D721Med (cell line): ENCODE measurements at regions not wholly inside any gene's neighbourhood (a gene's known extent, or its start where the extent isn't known, plus 50 kb on each side); places are given as distances from the start of the nearest gene placed in this dataset.

Experiments
- DNase-seq: peaks from one replicate; pipeline ENCODE4 v3.0.0; 2011; ENCODE audit warnings: low spot score; ENCODE audit not compliant: insufficient read length
- FAIRE-seq: peaks from 2 replicates; lab custom pipeline; 2011; peaks lifted over from hg19 to GRCh38; lab: Jason Lieb, UNC
- TF ChIP-seq, protein P1 (sequence below): IDR thresholded peaks from 2 replicates; pipeline ENCODE4 v1.5.1; 2012; ENCODE audit warnings: mild to moderate bottlenecking, control low read depth; ENCODE audit not compliant: insufficient read depth; ENCODE audit errors: missing control alignments

DNA sequence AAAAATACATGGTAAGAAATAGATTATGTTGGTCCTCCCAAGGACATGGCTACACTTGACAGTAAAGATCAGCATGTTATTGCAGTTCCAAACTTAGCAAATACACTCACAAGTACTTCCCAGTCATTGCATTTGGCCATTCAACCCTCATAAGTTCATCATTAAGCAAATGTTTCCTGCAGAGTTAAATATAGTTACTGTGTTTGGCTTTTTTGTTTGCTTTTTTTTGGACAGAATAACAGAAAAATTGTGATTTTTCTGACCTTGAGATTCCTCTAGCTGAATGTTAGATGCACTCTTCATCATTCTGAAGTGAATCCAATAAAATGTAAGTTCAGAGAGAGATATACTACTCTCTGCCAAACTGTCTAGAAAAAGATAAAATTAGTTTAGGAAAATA lies 295.3 kb downstream of the GPD2 start:
- no peak for DNase-seq
- no peak for FAIRE-seq
- TF ChIP-seq, protein P1, sequence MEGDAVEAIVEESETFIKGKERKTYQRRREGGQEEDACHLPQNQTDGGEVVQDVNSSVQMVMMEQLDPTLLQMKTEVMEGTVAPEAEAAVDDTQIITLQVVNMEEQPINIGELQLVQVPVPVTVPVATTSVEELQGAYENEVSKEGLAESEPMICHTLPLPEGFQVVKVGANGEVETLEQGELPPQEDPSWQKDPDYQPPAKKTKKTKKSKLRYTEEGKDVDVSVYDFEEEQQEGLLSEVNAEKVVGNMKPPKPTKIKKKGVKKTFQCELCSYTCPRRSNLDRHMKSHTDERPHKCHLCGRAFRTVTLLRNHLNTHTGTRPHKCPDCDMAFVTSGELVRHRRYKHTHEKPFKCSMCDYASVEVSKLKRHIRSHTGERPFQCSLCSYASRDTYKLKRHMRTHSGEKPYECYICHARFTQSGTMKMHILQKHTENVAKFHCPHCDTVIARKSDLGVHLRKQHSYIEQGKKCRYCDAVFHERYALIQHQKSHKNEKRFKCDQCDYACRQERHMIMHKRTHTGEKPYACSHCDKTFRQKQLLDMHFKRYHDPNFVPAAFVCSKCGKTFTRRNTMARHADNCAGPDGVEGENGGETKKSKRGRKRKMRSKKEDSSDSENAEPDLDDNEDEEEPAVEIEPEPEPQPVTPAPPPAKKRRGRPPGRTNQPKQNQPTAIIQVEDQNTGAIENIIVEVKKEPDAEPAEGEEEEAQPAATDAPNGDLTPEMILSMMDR = no peak

DNA sequence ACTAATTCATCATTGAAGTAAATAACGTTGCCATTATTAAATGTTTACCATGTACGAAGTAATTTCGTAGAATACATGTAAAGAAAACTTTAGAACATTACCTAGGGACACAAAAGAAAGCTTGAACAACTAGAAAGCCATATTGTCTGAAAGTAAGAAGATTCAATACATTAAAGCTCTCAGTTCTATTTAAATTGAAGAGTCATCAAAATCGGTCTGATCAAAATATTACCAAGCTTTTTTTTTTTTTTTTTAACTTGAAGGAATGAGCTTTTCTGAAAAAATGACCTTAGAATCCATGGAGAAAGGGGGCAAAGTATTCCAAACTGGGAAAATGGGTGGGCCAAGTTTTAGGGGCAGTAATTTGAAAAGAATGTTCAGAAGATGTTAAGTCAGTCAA lies 300.8 kb downstream of the GPD2 start:
- TF ChIP-seq, protein P1 = no peak
- no peak for FAIRE-seq
- no peak for DNase-seq

DNA sequence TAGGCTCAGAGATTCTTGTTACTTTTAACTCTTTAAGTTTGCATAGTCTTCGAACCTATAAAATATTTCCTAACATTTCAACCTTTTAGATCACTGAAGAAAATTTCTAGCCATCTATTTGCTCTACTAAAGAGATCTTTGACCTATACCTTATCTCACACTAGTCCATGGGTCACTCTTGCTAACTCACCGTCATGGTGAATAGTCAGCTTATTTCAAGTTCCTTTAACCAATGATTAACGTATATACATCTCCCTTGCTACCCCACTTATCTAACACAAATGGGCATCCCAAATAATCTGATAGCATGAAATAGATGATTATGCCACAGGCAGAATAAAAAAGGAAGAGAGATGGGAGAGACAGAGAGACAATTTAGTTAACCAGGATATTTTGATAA lies 303.1 kb downstream of the GPD2 start:
- TF ChIP-seq, protein P1 = no peak
- no peak for DNase-seq
- no peak for FAIRE-seq

DNA sequence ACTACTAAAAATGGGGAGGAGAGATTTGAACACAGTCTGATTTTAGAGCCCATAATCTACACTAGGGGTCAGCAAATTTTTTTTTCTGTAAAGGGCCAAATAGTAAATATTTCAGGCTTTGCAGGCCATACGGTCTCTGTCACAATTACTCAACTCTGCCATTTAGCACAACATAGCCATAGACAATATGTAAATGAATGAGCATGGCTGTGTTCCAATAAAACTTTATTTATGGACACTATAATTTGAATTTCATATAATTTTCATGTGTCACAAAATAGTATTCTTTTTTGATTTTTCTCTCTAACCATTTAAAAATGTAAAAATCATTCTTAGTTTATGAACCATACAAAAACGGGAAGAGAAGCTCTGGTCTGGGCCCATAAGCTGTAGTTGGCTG lies 309.4 kb downstream of the GPD2 start:
- no peak for FAIRE-seq
- TF ChIP-seq, protein P1 = no peak
- no peak for DNase-seq

DNA sequence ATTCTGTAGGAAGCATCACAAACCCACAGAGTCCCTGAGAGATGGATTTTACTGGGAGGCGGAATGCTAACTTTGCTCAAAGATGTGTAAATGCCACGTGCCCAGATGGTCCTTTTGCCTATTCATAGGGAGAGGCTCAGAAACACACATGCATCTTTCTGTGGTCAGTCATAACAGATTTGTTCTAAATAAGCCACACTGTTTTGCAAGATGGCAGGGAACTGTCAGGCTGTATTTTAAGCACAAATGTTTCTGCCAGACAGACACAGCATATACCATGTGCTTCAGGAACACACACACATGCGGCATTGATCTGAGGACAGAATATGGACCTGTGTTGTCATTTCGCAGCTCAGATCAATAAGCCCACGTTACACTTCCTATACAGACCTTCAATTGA lies 312.0 kb downstream of the GPD2 start:
- FAIRE-seq (no peak), DNase-seq (no peak)
- TF ChIP-seq, protein P1 = no peak

DNA sequence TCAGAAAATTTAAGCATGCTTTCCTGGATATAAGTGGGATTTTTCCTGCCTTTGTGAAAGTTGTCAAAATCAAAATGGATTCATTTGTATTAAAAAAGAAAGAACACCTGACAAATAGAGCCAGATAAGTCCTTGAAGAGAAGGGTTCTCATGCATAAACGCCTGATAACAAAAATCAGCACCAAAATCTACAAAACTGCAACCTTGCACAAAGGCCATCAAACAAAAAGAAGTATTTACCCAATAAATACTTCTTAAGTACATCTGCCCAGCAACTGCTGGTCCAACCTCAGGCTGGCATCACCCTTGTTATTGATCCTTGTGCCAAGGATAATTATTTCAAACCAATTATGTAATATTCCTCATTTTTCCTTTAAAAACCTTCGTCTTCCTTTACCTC lies 315.9 kb downstream of the GPD2 start:
- no peak for FAIRE-seq
- TF ChIP-seq, protein P1 = no peak

DNA sequence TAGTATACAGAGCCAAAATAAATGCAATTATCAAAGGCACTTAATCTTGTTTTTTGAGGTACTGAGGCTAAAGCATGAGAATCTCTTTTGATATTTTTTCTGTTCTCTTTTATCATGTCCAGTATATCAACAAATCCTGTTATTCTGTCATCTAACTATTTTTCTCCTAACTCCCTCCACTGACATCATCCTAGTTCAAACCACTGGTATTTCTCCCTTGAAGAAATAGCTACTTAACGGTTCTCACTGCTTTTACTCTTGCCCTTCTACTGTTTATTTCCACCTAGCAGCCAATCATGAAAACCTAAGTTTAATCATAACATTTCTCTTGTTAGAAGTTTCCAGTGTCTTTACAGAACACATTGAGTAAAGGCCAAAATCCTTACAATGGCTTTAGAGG lies 317.6 kb downstream of the GPD2 start:
- DNase-seq (no peak), FAIRE-seq (no peak)
- TF ChIP-seq, protein P1 = no peak

More for the DNA sequence above, 315.9 kb downstream of the GPD2 start:
- no peak for DNase-seq
